ENCODE measurements at regions not wholly inside any gene's neighbourhood (a gene's known extent, or its start where the extent isn't known, plus 50 kb on each side); places are given as distances from the start of the nearest gene placed in this dataset.

- DNase-seq (ENCODE audit: low read depth, low spot score): no peak
- ChIA-PET POLR2A (no interaction called here), CTCF (interaction anchor here (0.6 to 2.1 kb wide), 3 partner anchors 65 to 623 kb away, joined by 3 to 9 read pairs (median 6); no protein-coding TSS in a partner anchor)
- no peak overlapping the region for H3K9ac ChIP-seq (replicated peaks; ENCODE audit: extremely low read depth, insufficient read depth, low read length)
- dilution Hi-C loops (cut with MboI; ENCODE audit: extremely low pct_ligation_motif_present, low sequenced_read_pairs): no loop called here
- no peaks in the 10 kb centered on the region for H3K36me3 ChIP-seq (ENCODE audit: control insufficient read depth in 2 of 2, extremely low read depth in 1 of 2, insufficient read depth in 2 of 2, low read length in 2 of 2)
- no peak overlapping the region for H3K4me2 ChIP-seq (ENCODE audit: insufficient read depth, low read length)
- no peak overlapping the region for H3K27ac ChIP-seq (ENCODE audit: insufficient read depth, low read depth, low read length)
- H3K79me2 ChIP-seq (ENCODE audit: control insufficient read depth, insufficient read depth, low read length): no peaks in the 10 kb centered on the region
- H3K9me3 ChIP-seq (replicated peaks; ENCODE audit: control insufficient read depth, insufficient read depth, low read length): no peaks in the 10 kb centered on the region
- TF ChIP-seq GATA2 (IDR thresholded peaks at IDR 0.05; ENCODE audit: insufficient read depth, insufficient read length, low read depth, low read length) (no peak), FOS (IDR thresholded peaks at IDR 0.05; ENCODE audit: borderline replicate concordance, insufficient read depth, low read length) (no peak), POLR2AphosphoS5 (IDR thresholded peaks at IDR 0.05; ENCODE audit: insufficient read depth, low read depth, low read length) (no peak), EZH2 (IDR thresholded peaks at IDR 0.05; ENCODE audit: borderline replicate concordance, low read depth, low read length, severe bottlenecking) (no peak), MYC (IDR thresholded peaks at IDR 0.05; ENCODE audit: low read depth, low read length) (no peak), JUN (IDR thresholded peaks at IDR 0.05; ENCODE audit: borderline replicate concordance, insufficient read depth, insufficient read length, low read depth) (no peak), POLR2A (IDR thresholded peaks at IDR 0.05; ENCODE audit: low read depth, low read length) (no peak)
- TF ChIP-seq, protein P1, sequence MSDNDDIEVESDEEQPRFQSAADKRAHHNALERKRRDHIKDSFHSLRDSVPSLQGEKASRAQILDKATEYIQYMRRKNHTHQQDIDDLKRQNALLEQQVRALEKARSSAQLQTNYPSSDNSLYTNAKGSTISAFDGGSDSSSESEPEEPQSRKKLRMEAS (IDR thresholded peaks at IDR 0.05; ENCODE audit: insufficient read depth, insufficient read length): no peak
- TF ChIP-seq, protein P2, sequence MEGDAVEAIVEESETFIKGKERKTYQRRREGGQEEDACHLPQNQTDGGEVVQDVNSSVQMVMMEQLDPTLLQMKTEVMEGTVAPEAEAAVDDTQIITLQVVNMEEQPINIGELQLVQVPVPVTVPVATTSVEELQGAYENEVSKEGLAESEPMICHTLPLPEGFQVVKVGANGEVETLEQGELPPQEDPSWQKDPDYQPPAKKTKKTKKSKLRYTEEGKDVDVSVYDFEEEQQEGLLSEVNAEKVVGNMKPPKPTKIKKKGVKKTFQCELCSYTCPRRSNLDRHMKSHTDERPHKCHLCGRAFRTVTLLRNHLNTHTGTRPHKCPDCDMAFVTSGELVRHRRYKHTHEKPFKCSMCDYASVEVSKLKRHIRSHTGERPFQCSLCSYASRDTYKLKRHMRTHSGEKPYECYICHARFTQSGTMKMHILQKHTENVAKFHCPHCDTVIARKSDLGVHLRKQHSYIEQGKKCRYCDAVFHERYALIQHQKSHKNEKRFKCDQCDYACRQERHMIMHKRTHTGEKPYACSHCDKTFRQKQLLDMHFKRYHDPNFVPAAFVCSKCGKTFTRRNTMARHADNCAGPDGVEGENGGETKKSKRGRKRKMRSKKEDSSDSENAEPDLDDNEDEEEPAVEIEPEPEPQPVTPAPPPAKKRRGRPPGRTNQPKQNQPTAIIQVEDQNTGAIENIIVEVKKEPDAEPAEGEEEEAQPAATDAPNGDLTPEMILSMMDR (IDR thresholded peaks at IDR 0.05; ENCODE audit: extremely low read depth in 1 of 2, insufficient read depth in 1 of 2, low read depth in 1 of 2, low read length in 2 of 2): no peak
- H3K4me3 ChIP-seq (replicated peaks in 1 of 3; ENCODE audit: insufficient read depth in 1 of 3, low read depth in 1 of 3, low read length in 3 of 3): no peak overlapping the region
- intact Hi-C loops (cut with micrococcal nuclease): no loop called here
- H3K4me1 ChIP-seq (ENCODE audit: control insufficient read depth, extremely low read depth, insufficient read depth, low read length): no peaks in the 10 kb centered on the region
- BruUV-seq (replicated peaks): no TSS peak
- peaks cover 0 to 2% of the 10 kb centered on the region in 2 experiments for H3K27me3 ChIP-seq (ENCODE audit: control insufficient read depth in 2 of 2, insufficient read depth in 2 of 2, low read length in 2 of 2)
- FAIRE-seq: no peak
- H3K9me1 ChIP-seq (replicated peaks; ENCODE audit: control insufficient read depth, extremely low read depth, insufficient read depth, low read length): no peaks in the 10 kb centered on the region
- no peak overlapping the region for H2AFZ ChIP-seq (ENCODE audit: low read depth, low read length)
- no peaks in the 10 kb centered on the region for H4K20me1 ChIP-seq (replicated peaks; ENCODE audit: control insufficient read depth, extremely low read depth, insufficient read depth, low read length)
Observed at GRCh38 chr4:79574741-79575451, 166.9 kb upstream of the GK2 start.
